ENCODE measurements at regions not wholly inside any gene's neighbourhood (a gene's known extent, or its start where the extent isn't known, plus 50 kb on each side); places are given as distances from the start of the nearest gene placed in this dataset.
"Not testable (repeated sequence)": the region's sequence is repeated elsewhere in the genome, so short reads cannot be mapped to it uniquely, and the experiment has no call there.

- not testable (repeated sequence) for H3K4me3 ChIP-seq, H3K36me3 ChIP-seq, H3K9me3 ChIP-seq, H3K4me1 ChIP-seq, H3K27ac ChIP-seq, H3K27me3 ChIP-seq
- peak; percentile 38 for TF ChIP-seq POLR2AphosphoS5 (IDR thresholded peaks at IDR 0.05)
- WGBS, 2 donors (ENCODE audit: low coverage in 1 of 2) = 67% methylated on average over 1 of the region's 1 CpG; no CpG with 5 or more reads in 1 of the 2 donors
- ATAC-seq = peak; percentile 92
Measured at GRCh38 chr7:150089139-150089538, 215.4 kb downstream of the ATP6V0E2 start.

- H3K9me3 ChIP-seq, H3K27me3 ChIP-seq, ATAC-seq, H3K4me3 ChIP-seq, H3K36me3 ChIP-seq, H3K27ac ChIP-seq, H3K4me1 ChIP-seq: not testable (repeated sequence)
- no CpG with 5 or more reads among the region's 3 CpGs for WGBS, 2 donors (ENCODE audit: low coverage in 1 of 2)
Measured at GRCh38 chr7:150090776-150091175, 217.0 kb downstream of the ATP6V0E2 start.

- H3K27me3 ChIP-seq, H3K36me3 ChIP-seq, H3K4me1 ChIP-seq, H3K27ac ChIP-seq, ATAC-seq, H3K9me3 ChIP-seq, H3K4me3 ChIP-seq: not testable (repeated sequence)
- 16 to 32% methylated on average over 6 of the region's 6 CpGs for WGBS, 2 donors (ENCODE audit: low coverage in 1 of 2)
Measured at GRCh38 chr7:150093897-150094296, 220.1 kb downstream of the ATP6V0E2 start.

- WGBS, 2 donors (ENCODE audit: low coverage in 1 of 2) = 32 to 44% methylated on average over 5 to 6 of the region's 6 CpGs
- H3K9me3 ChIP-seq, H3K27me3 ChIP-seq, H3K4me1 ChIP-seq, H3K4me3 ChIP-seq, H3K27ac ChIP-seq, H3K36me3 ChIP-seq, ATAC-seq: not testable (repeated sequence)
Measured at GRCh38 chr7:150096213-150096994, 222.6 kb downstream of the ATP6V0E2 start.

- not testable (repeated sequence) for ATAC-seq, H3K27me3 ChIP-seq, H3K36me3 ChIP-seq, H3K4me1 ChIP-seq, H3K27ac ChIP-seq, H3K4me3 ChIP-seq, H3K9me3 ChIP-seq
- WGBS, 2 donors (ENCODE audit: low coverage in 1 of 2) = 63 to 73% methylated on average over 2 to 5 of the region's 7 CpGs
Measured at GRCh38 chr7:150098592-150098991, 224.6 kb upstream of the LRRC61 start.

- not testable (repeated sequence) for H3K27me3 ChIP-seq, H3K4me3 ChIP-seq, H3K36me3 ChIP-seq, ATAC-seq, H3K4me1 ChIP-seq, H3K27ac ChIP-seq, H3K9me3 ChIP-seq
- WGBS, 2 donors (ENCODE audit: low coverage in 1 of 2) = 50% methylated on average over 1 of the region's 7 CpGs; no CpG with 5 or more reads in 1 of the 2 donors
Measured at GRCh38 chr7:150101282-150101681, 221.9 kb upstream of the LRRC61 start.

GRCh38 chr7:150107283-150107682, 215.9 kb upstream of the LRRC61 start:
- H3K9me3 ChIP-seq, H3K4me1 ChIP-seq, H3K4me3 ChIP-seq, ATAC-seq, H3K36me3 ChIP-seq, H3K27ac ChIP-seq, H3K27me3 ChIP-seq: not testable (repeated sequence)
- WGBS, 2 donors (ENCODE audit: low coverage in 1 of 2) = 100% methylated on average over 1 of the region's 1 CpG

GRCh38 chr7:150110375-150110820, 212.8 kb upstream of the LRRC61 start:
- H3K27ac ChIP-seq, H3K4me3 ChIP-seq, ATAC-seq, H3K4me1 ChIP-seq, H3K9me3 ChIP-seq, H3K27me3 ChIP-seq, H3K36me3 ChIP-seq: not testable (repeated sequence)
- WGBS, 2 donors (ENCODE audit: low coverage in 1 of 2) = no CpG with 5 or more reads among the region's 5 CpGs

- ATAC-seq, H3K4me1 ChIP-seq, H3K9me3 ChIP-seq, H3K4me3 ChIP-seq, H3K27ac ChIP-seq, H3K27me3 ChIP-seq, H3K36me3 ChIP-seq: not testable (repeated sequence)
- WGBS, 2 donors (ENCODE audit: low coverage in 1 of 2) = 66% methylated on average over 3 of the region's 8 CpGs; no CpG with 5 or more reads in 1 of the 2 donors
Measured at GRCh38 chr7:150110882-150111281, 212.3 kb upstream of the LRRC61 start.

GRCh38 chr7:150111373-150112139, 211.6 kb upstream of the LRRC61 start:
- not testable (repeated sequence) for ATAC-seq, H3K36me3 ChIP-seq, H3K4me3 ChIP-seq, H3K9me3 ChIP-seq, H3K4me1 ChIP-seq, H3K27me3 ChIP-seq, H3K27ac ChIP-seq
- 41 to 48% methylated on average over 4 to 9 of the region's 33 CpGs for WGBS, 2 donors (ENCODE audit: low coverage in 1 of 2)

- H3K4me1 ChIP-seq, H3K9me3 ChIP-seq, H3K4me3 ChIP-seq, H3K27ac ChIP-seq, H3K36me3 ChIP-seq, ATAC-seq: not testable (repeated sequence)
- WGBS, 2 donors (ENCODE audit: low coverage in 1 of 2) = 86% methylated on average over 1 of the region's 2 CpGs; no CpG with 5 or more reads in 1 of the 2 donors
- peaks cover 12% of the 10 kb centered on the region for H3K27me3 ChIP-seq
Measured at GRCh38 chr7:150113301-150113700, 209.9 kb upstream of the LRRC61 start.

GRCh38 chr7:150114591-150114990, 208.6 kb upstream of the LRRC61 start:
- H3K4me1 ChIP-seq, H3K36me3 ChIP-seq, ATAC-seq, H3K9me3 ChIP-seq, H3K4me3 ChIP-seq, H3K27ac ChIP-seq: not testable (repeated sequence)
- peaks cover 12% of the 10 kb centered on the region for H3K27me3 ChIP-seq
- 63 to 78% methylated on average over 3 of the region's 3 CpGs for WGBS, 2 donors (ENCODE audit: low coverage in 1 of 2)

- not testable (repeated sequence) for ATAC-seq, H3K4me3 ChIP-seq, H3K36me3 ChIP-seq, H3K9me3 ChIP-seq, H3K27ac ChIP-seq, H3K4me1 ChIP-seq, H3K27me3 ChIP-seq
- 60 to 64% methylated on average over 1 of the region's 1 CpG for WGBS, 2 donors (ENCODE audit: low coverage in 1 of 2)
Measured at GRCh38 chr7:150119966-150120365, 203.2 kb upstream of the LRRC61 start.
